Esophagus (tissue), 2 donors: ENCODE measurements at regions not wholly inside any gene's neighbourhood (a gene's known extent, or its start where the extent isn't known, plus 50 kb on each side); places are given as distances from the start of the nearest gene placed in this dataset.

Source experiments
- H3K27ac ChIP-seq, 2 donors: one replicate each; pipeline ENCODE4 v1.5.1; 2013; ENCODE audit warnings: low read depth in 2 of 2, mild to moderate bottlenecking in 2 of 2, inconsistent platforms in 1 of 2, low read length in 1 of 2, moderate library complexity in 1 of 2
- H3K27me3 ChIP-seq, 2 donors: one replicate each; pipeline ENCODE4 v1.6.1; 2013; ENCODE audit warnings: low read length in 2 of 2, control low read depth in 1 of 2, mild to moderate bottlenecking in 1 of 2; ENCODE audit not compliant: insufficient read depth in 2 of 2, control insufficient read depth in 1 of 2
- H3K36me3 ChIP-seq, 2 donors: one replicate each; pipeline ENCODE4 v1.6.1; 2013; ENCODE audit warnings: low read length in 1 of 2; ENCODE audit not compliant: control insufficient read depth in 2 of 2, insufficient read depth in 2 of 2
- H3K4me1 ChIP-seq, 2 donors: one replicate each; pipeline ENCODE4 v1.6.1; 2013; ENCODE audit warnings: low read length in 1 of 2; ENCODE audit not compliant: control insufficient read depth in 2 of 2, insufficient read depth in 2 of 2
- H3K4me3 ChIP-seq, 2 donors: one replicate each; pipeline ENCODE4 v1.5.1; 2013; ENCODE audit warnings: low read length in 2 of 2, mild to moderate bottlenecking in 2 of 2, low read depth in 1 of 2, moderate library complexity in 1 of 2
- H3K9me3 ChIP-seq, 2 donors: one replicate each; pipeline ENCODE4 v1.6.1; 2013; ENCODE audit warnings: mild to moderate bottlenecking in 2 of 2, low read depth in 1 of 2, low read length in 1 of 2, moderate library complexity in 1 of 2; ENCODE audit not compliant: control insufficient read depth in 2 of 2, insufficient read depth in 1 of 2
- WGBS, 2 donors: extraction: QIAGEN DNeasy Blood & Tissue Kit; methylation state at CpG; one replicate each; pipeline ENCODE4 v1.1.7; 2013; 5-methylcytosine and 5-hydroxymethylcytosine counted together
- donor health status: healthy with polysubstance abuse.
- donor health status: Bipolar disorder and iron deficiency.

DNA sequence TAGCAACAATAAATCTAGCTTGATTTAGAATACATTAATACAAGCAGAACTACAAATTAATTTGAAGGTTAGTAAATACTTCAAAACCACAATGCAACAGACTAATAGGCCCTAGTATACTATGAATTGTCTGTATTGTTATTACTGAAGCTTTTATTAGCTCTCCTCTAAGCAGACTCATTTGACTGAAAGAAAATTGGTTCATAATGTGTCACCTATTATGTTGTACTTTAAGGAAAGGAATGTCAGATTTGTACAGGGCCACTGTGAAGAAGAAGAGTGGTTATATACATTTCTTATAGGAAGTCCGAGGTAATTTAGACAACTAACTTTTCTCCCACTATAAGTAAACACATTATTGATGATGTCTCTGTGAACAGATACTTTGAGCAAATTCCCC is 954.5 kb downstream of the ZPLD1 start:
- WGBS, 2 donors, result 53 to 71% methylated on average over 1 of the region's 1 CpG
- Histone ChIP-seq H3K36me3 (no peaks in the 10 kb centered on the region), H3K9me3 (no peaks in the 10 kb centered on the region), H3K4me3 (no peak overlapping the region), H3K27me3 (no peaks in the 10 kb centered on the region), H3K27ac (no peak overlapping the region), H3K4me1 (no peaks in the 10 kb centered on the region)

- H3K36me3 ChIP-seq, result no peaks in the 10 kb centered on the region
- no peaks in the 10 kb centered on the region for H3K4me1 ChIP-seq
- H3K9me3 ChIP-seq, result peaks cover 0 to 2% of the 10 kb centered on the region in 2 donors
- no peak overlapping the region for H3K4me3 ChIP-seq
- H3K27me3 ChIP-seq, result no peaks in the 10 kb centered on the region
- no peak overlapping the region for H3K27ac ChIP-seq
- 72 to 74% methylated on average over 4 of the region's 4 CpGs for WGBS, 2 donors
Measured at GRCh38 chr3:103393395-103394186, 958.8 kb downstream of the ZPLD1 start.

DNA sequence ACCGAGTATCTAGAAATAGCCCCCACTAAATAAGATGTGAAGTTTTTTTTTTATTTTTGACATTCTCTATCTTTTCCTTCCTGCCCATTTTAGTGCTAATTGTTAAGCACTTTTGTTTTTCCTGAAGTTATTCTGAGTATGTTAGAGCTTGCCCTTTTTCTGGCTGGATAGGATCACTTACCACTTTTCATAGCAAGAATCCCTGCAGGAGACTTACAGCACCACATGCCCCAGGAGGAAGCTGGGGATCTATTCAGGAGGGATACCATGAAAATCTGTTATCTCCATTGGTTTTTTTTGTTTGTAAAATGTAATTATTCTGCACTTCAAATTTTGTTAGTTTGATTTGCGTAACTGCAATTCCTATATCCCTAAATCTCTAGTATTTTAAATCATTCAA is 968.4 kb downstream of the ZPLD1 start:
- Histone ChIP-seq H3K9me3 (no peaks in the 10 kb centered on the region), H3K4me1 (no peaks in the 10 kb centered on the region), H3K36me3 (no peaks in the 10 kb centered on the region), H3K27me3 (no peaks in the 10 kb centered on the region), H3K27ac (no peak overlapping the region), H3K4me3 (no peak overlapping the region)
- 82 to 84% methylated on average over 2 of the region's 2 CpGs for WGBS, 2 donors

DNA sequence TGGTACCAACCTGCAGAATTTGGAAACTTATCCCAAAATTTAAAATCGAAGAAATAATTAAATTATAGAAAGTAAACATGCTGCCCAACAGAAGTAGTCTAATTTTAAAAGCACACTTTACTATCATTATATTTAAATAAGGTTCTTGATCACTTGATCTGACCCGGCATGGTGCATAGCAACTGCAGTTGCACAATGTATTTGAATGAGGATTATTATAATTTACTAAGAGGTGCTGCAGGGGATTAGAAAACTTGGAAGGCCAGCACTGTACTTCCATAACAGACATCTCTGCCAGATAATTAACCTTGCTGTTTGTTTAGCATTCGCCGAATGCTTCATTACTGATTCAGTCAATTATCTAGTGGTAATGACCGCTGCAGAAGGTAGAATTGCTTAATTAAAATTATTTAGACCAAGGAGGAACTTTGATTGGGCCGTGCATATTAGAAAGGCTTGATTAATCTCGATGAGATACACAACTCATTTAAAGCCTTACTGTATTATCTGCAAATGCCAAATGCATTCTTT is 971.6 kb downstream of the ZPLD1 start:
- Histone ChIP-seq H3K27me3 (no peaks in the 10 kb centered on the region), H3K4me3 (no peak overlapping the region), H3K4me1 (no peaks in the 10 kb centered on the region), H3K9me3 (peaks cover 0 to 2% of the 10 kb centered on the region in 2 donors), H3K36me3 (no peaks in the 10 kb centered on the region), H3K27ac (no peak overlapping the region)
- 52 to 59% methylated on average over 7 of the region's 7 CpGs for WGBS, 2 donors

- Histone ChIP-seq H3K36me3 (no peaks in the 10 kb centered on the region), H3K4me3 (no peak overlapping the region), H3K27ac (no peak overlapping the region), H3K27me3 (no peaks in the 10 kb centered on the region), H3K4me1 (no peaks in the 10 kb centered on the region), H3K9me3 (peaks cover 0 to 2% of the 10 kb centered on the region in 2 donors)
- 67 to 69% methylated on average over 17 of the region's 17 CpGs for WGBS, 2 donors
Measured at GRCh38 chr3:103410231-103410630, 975.4 kb downstream of the ZPLD1 start.

DNA sequence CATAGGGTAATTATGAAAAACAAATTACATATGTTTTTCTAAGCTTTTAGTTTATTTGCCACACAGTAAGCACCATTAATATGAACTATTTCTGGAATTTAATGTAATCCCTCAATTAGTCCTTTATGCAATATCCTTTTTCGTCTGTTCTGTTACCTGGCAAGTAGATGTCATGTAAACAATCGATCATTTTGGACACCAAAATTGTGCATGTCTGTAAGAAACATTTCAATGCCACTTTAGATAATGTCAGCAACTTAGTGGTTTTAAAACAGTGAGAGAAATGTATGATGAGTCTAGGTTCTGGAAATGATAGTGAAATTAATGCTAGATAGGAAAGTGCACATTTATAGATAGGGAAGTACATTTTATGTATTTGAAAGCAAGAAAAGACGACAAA is 986.6 kb downstream of the ZPLD1 start:
- Histone ChIP-seq H3K9me3 (no peaks in the 10 kb centered on the region), H3K36me3 (no peaks in the 10 kb centered on the region), H3K27me3 (no peaks in the 10 kb centered on the region), H3K27ac (no peak overlapping the region), H3K4me3 (no peak overlapping the region), H3K4me1 (no peaks in the 10 kb centered on the region)
- WGBS, 2 donors, result 80% methylated on average over 3 of the region's 3 CpGs

GRCh38 chr3:103437883-103438282 is 1003.1 kb downstream of the ZPLD1 start:
- 60 to 72% methylated on average over 4 of the region's 4 CpGs for WGBS, 2 donors
- H3K27me3 ChIP-seq, result no peaks in the 10 kb centered on the region
- H3K4me3 ChIP-seq, result no peak overlapping the region
- no peak overlapping the region for H3K27ac ChIP-seq
- H3K4me1 ChIP-seq, result no peaks in the 10 kb centered on the region
- H3K36me3 ChIP-seq, result no peaks in the 10 kb centered on the region
- no peaks in the 10 kb centered on the region for H3K9me3 ChIP-seq

GRCh38 chr3:103440539-103441203 is 1005.9 kb downstream of the ZPLD1 start:
- Histone ChIP-seq H3K4me3 (no peak overlapping the region), H3K27ac (no peak overlapping the region), H3K9me3 (no peaks in the 10 kb centered on the region), H3K36me3 (no peaks in the 10 kb centered on the region), H3K4me1 (no peaks in the 10 kb centered on the region), H3K27me3 (no peaks in the 10 kb centered on the region)
- 28 to 37% methylated on average over 1 of the region's 1 CpG for WGBS, 2 donors

GRCh38 chr3:103446953-103447629 is 1012.3 kb downstream of the ZPLD1 start:
- no peak overlapping the region for H3K27ac ChIP-seq
- 59 to 69% methylated on average over 10 of the region's 10 CpGs for WGBS, 2 donors
- no peaks in the 10 kb centered on the region for H3K36me3 ChIP-seq
- no peaks in the 10 kb centered on the region for H3K4me1 ChIP-seq
- H3K9me3 ChIP-seq, result peaks cover 0 to 3% of the 10 kb centered on the region in 2 donors
- H3K4me3 ChIP-seq, result no peak overlapping the region
- no peaks in the 10 kb centered on the region for H3K27me3 ChIP-seq
